Neural cell (in vitro differentiated cells): ENCODE measurements at regions not wholly inside any gene's neighbourhood (a gene's known extent, or its start where the extent isn't known, plus 50 kb on each side); places are given as distances from the start of the nearest gene placed in this dataset.

ENCODE experiments used
- H2AFZ ChIP-seq: fragments of 200-600, 300-800 bp; sonication (generic), shearing (Covaris generic); 2 replicates; pipeline ENCODE4 v1.6.0; 2014; ENCODE audit warnings: low read depth, mild to moderate bottlenecking, antibody characterized with exemption, low read length, moderate library complexity
- H3F3A ChIP-seq: fragments of 200-600 bp; shearing (Covaris generic); 2 replicates; pipeline ENCODE4 v1.6.1; 2016; ENCODE audit warnings: mild to moderate bottlenecking, moderate library complexity, mixed read lengths, antibody characterized with exemption, low read length; ENCODE audit not compliant: insufficient read depth, poor library complexity, severe bottlenecking
- H3K27ac ChIP-seq: fragments of 200-600, 300-800 bp; sonication (generic), shearing (Covaris generic); 2 replicates; pipeline ENCODE4 v1.5.1; 2014; ENCODE audit warnings: mild to moderate bottlenecking, low read length, moderate library complexity
- H3K27me3 ChIP-seq: fragments of 300-800, 200-600 bp; sonication (generic), shearing (Covaris generic); 2 replicates; pipeline ENCODE4 v1.6.0; 2014; ENCODE audit warnings: mild to moderate bottlenecking, low read depth, low read length, moderate library complexity; ENCODE audit not compliant: insufficient read depth
- H3K36me3 ChIP-seq: fragments of 300-800, 200-600 bp; sonication (generic), shearing (Covaris generic); 2 replicates; pipeline ENCODE4 v1.5.1; 2014; ENCODE audit warnings: mild to moderate bottlenecking, antibody characterized with exemption, low read length, moderate library complexity; ENCODE audit not compliant: insufficient read depth
- H3K4me2 ChIP-seq: fragments of 300-800, 200-600 bp; sonication (generic), shearing (Covaris generic); 2 replicates; pipeline ENCODE4 v1.6.0; 2014; ENCODE audit warnings: mild to moderate bottlenecking, low read length
- H3K4me3 ChIP-seq: fragments of 300-800, 200-600 bp; sonication (generic), shearing (Covaris generic); 2 replicates; pipeline ENCODE4 v1.5.1; 2014; ENCODE audit warnings: mild to moderate bottlenecking, low read length, moderate library complexity
- H3K79me2 ChIP-seq: fragments of 200-600 bp; shearing (Covaris generic); replicated peaks from 2 replicates; pipeline ENCODE4 v1.6.0; 2014; ENCODE audit warnings: mild to moderate bottlenecking, low read length, moderate library complexity; ENCODE audit not compliant: insufficient read depth
- H3K9ac ChIP-seq: fragments of 300-800, 200-600 bp; sonication (generic), shearing (Covaris generic); 2 replicates; pipeline ENCODE4 v1.6.1; 2016; ENCODE audit warnings: mild to moderate bottlenecking, low read length, mixed read lengths
- H3K9me2 ChIP-seq: fragments of 200-600 bp; shearing (Covaris generic); 2 replicates; pipeline ENCODE4 v1.6.1; 2016; ENCODE audit warnings: mild to moderate bottlenecking, low read length, mixed read lengths; ENCODE audit not compliant: insufficient read depth
- H3K9me3 ChIP-seq: fragments of 200-600, 300-800 bp; sonication (generic), shearing (Covaris generic); 2 replicates; pipeline ENCODE4 v1.6.1; 2016; ENCODE audit warnings: mild to moderate bottlenecking, mixed run types, low read length, moderate library complexity, mixed read lengths
- H4K20me1 ChIP-seq: fragments of 200-600 bp; shearing (Covaris generic); 2 replicates; pipeline ENCODE4 v1.6.1; 2016; ENCODE audit warnings: mild to moderate bottlenecking, mixed run types; ENCODE audit not compliant: insufficient read depth
- EP300 ChIP-seq: fragments of 450-650 bp; conservative IDR thresholded peaks from 2 replicates; pipeline ENCODE4 v1.6.1; 2014; ENCODE audit warnings: antibody characterized with exemption, mild to moderate bottlenecking, moderate library complexity; ENCODE audit not compliant: poor library complexity, severe bottlenecking
- EZH2 ChIP-seq: fragments of 200-600, 300-800 bp; shearing (Covaris generic), sonication (generic); IDR thresholded peaks from 2 replicates; pipeline ENCODE4 v1.6.1; 2014; ENCODE audit warnings: antibody characterized with exemption, low read length, borderline replicate concordance, mild to moderate bottlenecking; ENCODE audit not compliant: insufficient read depth, poor library complexity, severe bottlenecking
- MXI1 ChIP-seq: fragments of 450-650 bp; conservative IDR thresholded peaks from 2 replicates; pipeline ENCODE4 v1.6.1; 2014; ENCODE audit warnings: antibody characterized with exemption, mild to moderate bottlenecking; ENCODE audit not compliant: poor library complexity, severe bottlenecking
- POLR2AphosphoS5 ChIP-seq: IDR thresholded peaks from 2 replicates; pipeline ENCODE4 v1.6.1; 2012
- RAD21 ChIP-seq: fragments of 450-650 bp; conservative IDR thresholded peaks from 2 replicates; pipeline ENCODE4 v1.6.1; 2014; ENCODE audit warnings: antibody characterized with exemption, mild to moderate bottlenecking, moderate library complexity
- SMC3 ChIP-seq: fragments of 450-650 bp; conservative IDR thresholded peaks from 2 replicates; pipeline ENCODE4 v1.6.1; 2014; ENCODE audit warnings: antibody characterized with exemption, mild to moderate bottlenecking, moderate library complexity; ENCODE audit not compliant: poor library complexity
- TAF1 ChIP-seq: IDR thresholded peaks from 2 replicates; pipeline ENCODE4 v1.6.1; 2012; ENCODE audit warnings: low read depth
- TF ChIP-seq, protein P1 (sequence below): fragments of 450-650 bp; IDR thresholded peaks from 2 replicates; pipeline ENCODE4 v1.5.1; 2014; ENCODE audit warnings: antibody characterized with exemption, mild to moderate bottlenecking, moderate library complexity; ENCODE audit not compliant: poor library complexity, severe bottlenecking
- TF ChIP-seq, protein P2 (sequence below): IDR thresholded peaks from 2 replicates; pipeline ENCODE4 v1.6.1; 2012; ENCODE audit warnings: borderline replicate concordance

DNA sequence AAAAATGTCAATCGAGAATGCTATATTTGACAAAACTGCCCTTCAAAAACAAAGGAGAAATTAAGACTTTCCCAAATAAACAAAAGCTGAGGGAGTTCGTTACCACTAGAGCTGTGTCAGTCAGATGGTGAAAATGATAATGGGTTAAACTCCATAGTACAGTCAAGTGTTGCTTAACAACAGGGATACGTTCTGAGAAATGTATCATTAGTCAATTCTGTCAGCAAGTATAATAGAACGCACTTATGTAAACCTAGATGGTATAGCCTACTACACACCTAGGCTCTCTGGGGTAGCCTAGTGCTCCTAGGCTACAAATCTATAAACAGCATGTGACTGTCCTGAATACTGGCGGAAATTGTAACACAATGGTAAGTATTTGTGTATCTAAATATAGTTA, 138.7 kb downstream of the DRD1 start:
- Histone ChIP-seq H3K27me3 (no peaks in the 10 kb centered on the region), H3F3A (no peaks in the 10 kb centered on the region), H4K20me1 (no peaks in the 10 kb centered on the region), H3K79me2 (no peaks in the 10 kb centered on the region), H3K36me3 (no peaks in the 10 kb centered on the region), H3K4me2 (no peak overlapping the region), H3K9me3 (no peaks in the 10 kb centered on the region), H3K9ac (no peak overlapping the region), H3K9me2 (no peaks in the 10 kb centered on the region), H3K4me3 (no peak overlapping the region), H2AFZ (no peak overlapping the region), H3K27ac (no peak overlapping the region)
- TF ChIP-seq POLR2AphosphoS5 (no peak), RAD21 (no peak), MXI1 (no peak), TAF1 (no peak), EZH2 (no peak)
- TF ChIP-seq, protein P1, sequence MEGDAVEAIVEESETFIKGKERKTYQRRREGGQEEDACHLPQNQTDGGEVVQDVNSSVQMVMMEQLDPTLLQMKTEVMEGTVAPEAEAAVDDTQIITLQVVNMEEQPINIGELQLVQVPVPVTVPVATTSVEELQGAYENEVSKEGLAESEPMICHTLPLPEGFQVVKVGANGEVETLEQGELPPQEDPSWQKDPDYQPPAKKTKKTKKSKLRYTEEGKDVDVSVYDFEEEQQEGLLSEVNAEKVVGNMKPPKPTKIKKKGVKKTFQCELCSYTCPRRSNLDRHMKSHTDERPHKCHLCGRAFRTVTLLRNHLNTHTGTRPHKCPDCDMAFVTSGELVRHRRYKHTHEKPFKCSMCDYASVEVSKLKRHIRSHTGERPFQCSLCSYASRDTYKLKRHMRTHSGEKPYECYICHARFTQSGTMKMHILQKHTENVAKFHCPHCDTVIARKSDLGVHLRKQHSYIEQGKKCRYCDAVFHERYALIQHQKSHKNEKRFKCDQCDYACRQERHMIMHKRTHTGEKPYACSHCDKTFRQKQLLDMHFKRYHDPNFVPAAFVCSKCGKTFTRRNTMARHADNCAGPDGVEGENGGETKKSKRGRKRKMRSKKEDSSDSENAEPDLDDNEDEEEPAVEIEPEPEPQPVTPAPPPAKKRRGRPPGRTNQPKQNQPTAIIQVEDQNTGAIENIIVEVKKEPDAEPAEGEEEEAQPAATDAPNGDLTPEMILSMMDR, result no peak
- TF ChIP-seq, protein P2, sequence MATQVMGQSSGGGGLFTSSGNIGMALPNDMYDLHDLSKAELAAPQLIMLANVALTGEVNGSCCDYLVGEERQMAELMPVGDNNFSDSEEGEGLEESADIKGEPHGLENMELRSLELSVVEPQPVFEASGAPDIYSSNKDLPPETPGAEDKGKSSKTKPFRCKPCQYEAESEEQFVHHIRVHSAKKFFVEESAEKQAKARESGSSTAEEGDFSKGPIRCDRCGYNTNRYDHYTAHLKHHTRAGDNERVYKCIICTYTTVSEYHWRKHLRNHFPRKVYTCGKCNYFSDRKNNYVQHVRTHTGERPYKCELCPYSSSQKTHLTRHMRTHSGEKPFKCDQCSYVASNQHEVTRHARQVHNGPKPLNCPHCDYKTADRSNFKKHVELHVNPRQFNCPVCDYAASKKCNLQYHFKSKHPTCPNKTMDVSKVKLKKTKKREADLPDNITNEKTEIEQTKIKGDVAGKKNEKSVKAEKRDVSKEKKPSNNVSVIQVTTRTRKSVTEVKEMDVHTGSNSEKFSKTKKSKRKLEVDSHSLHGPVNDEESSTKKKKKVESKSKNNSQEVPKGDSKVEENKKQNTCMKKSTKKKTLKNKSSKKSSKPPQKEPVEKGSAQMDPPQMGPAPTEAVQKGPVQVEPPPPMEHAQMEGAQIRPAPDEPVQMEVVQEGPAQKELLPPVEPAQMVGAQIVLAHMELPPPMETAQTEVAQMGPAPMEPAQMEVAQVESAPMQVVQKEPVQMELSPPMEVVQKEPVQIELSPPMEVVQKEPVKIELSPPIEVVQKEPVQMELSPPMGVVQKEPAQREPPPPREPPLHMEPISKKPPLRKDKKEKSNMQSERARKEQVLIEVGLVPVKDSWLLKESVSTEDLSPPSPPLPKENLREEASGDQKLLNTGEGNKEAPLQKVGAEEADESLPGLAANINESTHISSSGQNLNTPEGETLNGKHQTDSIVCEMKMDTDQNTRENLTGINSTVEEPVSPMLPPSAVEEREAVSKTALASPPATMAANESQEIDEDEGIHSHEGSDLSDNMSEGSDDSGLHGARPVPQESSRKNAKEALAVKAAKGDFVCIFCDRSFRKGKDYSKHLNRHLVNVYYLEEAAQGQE, result no peak

DNA sequence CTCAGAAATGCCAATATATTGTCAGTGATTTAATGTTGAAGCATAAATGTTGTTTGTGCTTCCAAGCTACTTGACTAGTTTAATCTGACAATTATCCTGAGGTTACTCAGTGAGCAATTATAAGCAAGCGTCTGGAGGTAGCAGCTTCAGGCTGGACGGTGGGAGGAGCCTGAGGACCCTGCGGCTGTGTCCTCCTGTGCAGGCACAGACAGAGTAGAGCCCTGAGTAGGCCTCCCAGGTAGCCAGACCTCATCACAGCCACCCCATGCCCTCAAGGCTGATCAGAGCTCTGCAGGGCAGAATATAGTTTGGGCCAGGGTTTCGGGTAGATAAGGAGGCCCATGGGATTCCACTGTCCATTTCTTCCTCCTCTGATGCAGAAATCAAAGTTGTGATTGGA, 153.6 kb downstream of the DRD1 start:
- no peak overlapping the region for H3K27ac ChIP-seq
- no peak overlapping the region for H3K4me3 ChIP-seq
- H3K79me2 ChIP-seq, result no peaks in the 10 kb centered on the region
- no peaks in the 10 kb centered on the region for H3K36me3 ChIP-seq
- H3K27me3 ChIP-seq, result no peaks in the 10 kb centered on the region
- no peaks in the 10 kb centered on the region for H3K9me3 ChIP-seq
- no peaks in the 10 kb centered on the region for H3K9me2 ChIP-seq
- no peak for TF ChIP-seq RAD21
- no peak for TF ChIP-seq EZH2
- TF ChIP-seq, protein P2, result no peak
- no peak for TF ChIP-seq EP300
- no peak for TF ChIP-seq POLR2AphosphoS5
- no peak for TF ChIP-seq TAF1
- TF ChIP-seq, protein P1, result no peak
- TF ChIP-seq SMC3, result no peak
- no peak for TF ChIP-seq MXI1
- no peak overlapping the region for H3K9ac ChIP-seq
- H3K4me2 ChIP-seq, result no peak overlapping the region
- no peaks in the 10 kb centered on the region for H4K20me1 ChIP-seq
- no peaks in the 10 kb centered on the region for H3F3A ChIP-seq
- H2AFZ ChIP-seq, result no peak overlapping the region
